ENCODE measurements at regions not wholly inside any gene's neighbourhood (a gene's known extent, or its start where the extent isn't known, plus 50 kb on each side); places are given as distances from the start of the nearest gene placed in this dataset.

DNA sequence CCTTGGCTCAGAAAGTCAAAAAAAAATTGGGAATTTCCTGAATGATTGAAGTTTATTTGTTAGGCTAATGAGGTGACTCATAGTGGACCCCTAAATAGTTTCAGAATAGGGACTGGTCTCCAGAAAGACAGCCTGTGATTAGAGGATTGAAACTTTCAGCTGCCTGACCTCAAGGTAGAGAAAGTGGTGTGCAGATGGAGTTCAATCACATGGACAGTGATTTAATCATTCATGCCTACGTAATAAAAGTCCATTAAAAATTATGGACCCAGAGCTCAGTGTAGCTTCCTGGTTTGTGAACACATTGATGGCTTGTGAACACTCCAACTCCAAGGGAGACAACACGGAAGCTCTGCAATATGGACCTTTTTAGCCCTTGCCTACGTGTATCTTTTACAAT is 533.2 kb upstream of the PCDH9 start:
- TF ChIP-seq, protein P1, sequence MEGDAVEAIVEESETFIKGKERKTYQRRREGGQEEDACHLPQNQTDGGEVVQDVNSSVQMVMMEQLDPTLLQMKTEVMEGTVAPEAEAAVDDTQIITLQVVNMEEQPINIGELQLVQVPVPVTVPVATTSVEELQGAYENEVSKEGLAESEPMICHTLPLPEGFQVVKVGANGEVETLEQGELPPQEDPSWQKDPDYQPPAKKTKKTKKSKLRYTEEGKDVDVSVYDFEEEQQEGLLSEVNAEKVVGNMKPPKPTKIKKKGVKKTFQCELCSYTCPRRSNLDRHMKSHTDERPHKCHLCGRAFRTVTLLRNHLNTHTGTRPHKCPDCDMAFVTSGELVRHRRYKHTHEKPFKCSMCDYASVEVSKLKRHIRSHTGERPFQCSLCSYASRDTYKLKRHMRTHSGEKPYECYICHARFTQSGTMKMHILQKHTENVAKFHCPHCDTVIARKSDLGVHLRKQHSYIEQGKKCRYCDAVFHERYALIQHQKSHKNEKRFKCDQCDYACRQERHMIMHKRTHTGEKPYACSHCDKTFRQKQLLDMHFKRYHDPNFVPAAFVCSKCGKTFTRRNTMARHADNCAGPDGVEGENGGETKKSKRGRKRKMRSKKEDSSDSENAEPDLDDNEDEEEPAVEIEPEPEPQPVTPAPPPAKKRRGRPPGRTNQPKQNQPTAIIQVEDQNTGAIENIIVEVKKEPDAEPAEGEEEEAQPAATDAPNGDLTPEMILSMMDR (IDR thresholded peaks at IDR 0.05; ENCODE audit: control extremely low read depth in 1 of 3, insufficient read depth in 1 of 3, low read depth in 1 of 3, low read length in 3 of 3), result no peak
- TF ChIP-seq EP300 (IDR thresholded peaks at IDR 0.05; ENCODE audit: borderline replicate concordance in 1 of 2, low read depth in 2 of 2, low read length in 2 of 2) (no peak), RAD21 (IDR thresholded peaks at IDR 0.05 in 1 of 2, conservative IDR thresholded peaks at IDR 0.05 in 1 of 2; ENCODE audit: low read depth in 2 of 2, low read length in 2 of 2) (no peak), GABPA (IDR thresholded peaks at IDR 0.05; ENCODE audit: borderline replicate concordance, insufficient read depth, low read length) (no peak), SRF (IDR thresholded peaks at IDR 0.05; ENCODE audit: low read depth, low read length) (no peak)

All from H1 (cell line).